GM20431 (cell line): ENCODE measurements at regions not wholly inside any gene's neighbourhood (a gene's known extent, or its start where the extent isn't known, plus 50 kb on each side); places are given as distances from the start of the nearest gene placed in this dataset.

Source experiments
- in situ Hi-C: fragments of 300-500 bp; cut with MseI, MboI; formaldehyde crosslinking; loops from one replicate; pipeline ENCODE4 v1.15.0; 2020; ENCODE audit warnings: low sequenced_read_pairs; ENCODE audit not compliant: unreplicated experiment

DNA sequence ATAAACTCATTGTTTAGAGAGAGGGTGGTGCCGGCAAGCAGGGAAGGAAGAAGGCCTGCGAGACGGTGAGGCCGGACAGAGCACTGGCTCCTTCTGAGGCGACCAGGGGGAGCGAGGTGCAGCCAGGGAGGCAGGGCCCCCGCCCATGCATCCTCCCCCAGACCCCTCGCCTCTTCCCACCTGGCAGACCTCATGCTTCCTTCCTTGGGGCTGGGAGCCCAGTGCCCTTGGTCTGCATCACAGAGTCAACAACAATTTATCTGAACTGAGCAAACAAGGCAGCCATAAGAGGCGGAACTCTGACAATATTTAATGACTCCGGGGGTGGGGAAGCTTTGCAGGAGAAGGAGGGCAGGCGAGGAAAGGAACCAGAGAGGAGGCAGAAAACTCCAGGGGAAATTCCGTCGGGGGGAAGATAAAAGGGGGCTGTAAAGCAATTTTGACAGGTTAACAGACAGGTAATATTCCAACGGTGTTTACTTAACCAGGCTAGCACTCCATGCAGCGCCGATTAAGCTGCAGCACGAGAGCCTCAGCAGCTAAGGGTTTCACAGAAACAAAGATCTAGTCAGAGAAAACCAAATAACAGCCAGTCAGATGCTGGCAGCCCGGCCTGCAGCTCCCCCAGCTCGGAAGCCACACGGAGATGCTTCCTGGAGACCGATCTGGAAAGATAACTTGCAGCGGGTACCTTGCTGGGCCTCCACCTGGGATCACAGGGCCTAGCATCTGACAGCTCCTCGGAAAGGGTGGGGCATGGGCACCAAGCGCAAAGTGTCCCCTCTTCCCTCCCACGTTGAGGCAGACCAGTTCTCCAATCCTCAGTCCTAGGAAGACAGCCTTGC lies 398.2 kb downstream of the SOX9 start:
- in situ Hi-C loops, result no loop called here

DNA sequence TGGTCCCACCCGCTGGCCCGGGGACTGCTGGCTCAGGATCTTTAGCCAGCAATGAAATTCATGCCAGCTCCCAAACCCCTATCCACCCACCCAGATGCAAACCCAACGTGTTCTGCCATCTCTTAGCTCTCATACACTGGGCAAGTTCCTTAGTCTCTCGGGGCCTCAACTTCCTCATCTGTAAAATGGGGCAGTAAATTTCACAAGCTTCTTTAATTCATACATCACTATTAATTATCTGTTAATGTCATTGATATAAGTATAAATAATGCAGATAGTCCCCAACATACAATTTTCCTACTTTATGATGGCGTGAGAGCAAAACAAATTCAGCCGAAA lies 398.7 kb downstream of the SOX9 start:
- in situ Hi-C loops, result no loop called here

DNA sequence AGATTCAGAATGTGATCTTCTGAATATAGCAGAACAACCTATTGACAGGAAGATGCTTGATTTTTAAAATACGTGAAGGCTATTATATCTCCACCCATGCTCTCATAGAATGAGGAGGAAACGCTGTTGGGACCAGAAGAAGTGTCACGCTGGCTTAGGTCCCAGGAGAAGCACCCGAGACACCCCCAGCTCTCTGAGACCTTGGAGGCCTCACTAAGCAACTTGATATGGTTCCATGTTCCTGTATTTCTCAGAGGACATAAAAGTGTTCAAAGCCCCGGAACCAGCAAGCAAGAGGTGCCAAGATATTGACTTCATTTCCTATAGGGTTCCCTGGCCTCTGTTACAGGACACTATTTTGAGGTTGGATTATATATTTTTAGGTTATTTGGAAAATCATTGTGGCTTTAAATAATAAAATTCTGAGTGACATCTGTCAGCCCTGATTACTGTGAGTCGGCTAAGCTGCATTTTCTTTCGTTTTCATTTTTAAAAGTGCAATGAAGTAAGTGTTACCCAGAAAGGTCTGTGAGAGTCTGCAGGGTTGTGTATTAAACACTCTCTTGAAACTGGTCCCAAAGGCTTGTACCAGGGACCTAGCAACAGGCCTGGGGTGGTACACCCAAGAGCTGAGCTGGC lies 400.0 kb downstream of the SOX9 start:
- in situ Hi-C loops, result no loop called here

DNA sequence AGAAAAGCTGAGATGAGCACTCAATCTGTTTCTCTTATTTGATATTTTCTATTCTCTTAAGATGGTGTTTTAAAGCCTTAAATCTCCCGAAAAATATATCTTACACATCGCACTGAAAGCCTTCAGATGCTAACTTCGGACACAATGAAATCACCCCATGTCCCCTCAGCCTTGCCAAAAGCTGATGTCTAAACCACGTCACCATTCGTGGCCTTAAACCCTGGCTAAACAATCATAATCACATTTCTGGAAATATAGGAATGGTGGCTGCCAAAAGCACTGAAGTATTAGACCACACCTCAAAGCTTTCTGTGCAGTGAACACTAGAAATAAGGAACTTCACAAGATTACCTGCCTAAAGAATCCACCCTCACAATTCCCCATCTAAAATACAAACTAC lies 402.7 kb downstream of the SOX9 start:
- in situ Hi-C loops, result no loop called here

DNA sequence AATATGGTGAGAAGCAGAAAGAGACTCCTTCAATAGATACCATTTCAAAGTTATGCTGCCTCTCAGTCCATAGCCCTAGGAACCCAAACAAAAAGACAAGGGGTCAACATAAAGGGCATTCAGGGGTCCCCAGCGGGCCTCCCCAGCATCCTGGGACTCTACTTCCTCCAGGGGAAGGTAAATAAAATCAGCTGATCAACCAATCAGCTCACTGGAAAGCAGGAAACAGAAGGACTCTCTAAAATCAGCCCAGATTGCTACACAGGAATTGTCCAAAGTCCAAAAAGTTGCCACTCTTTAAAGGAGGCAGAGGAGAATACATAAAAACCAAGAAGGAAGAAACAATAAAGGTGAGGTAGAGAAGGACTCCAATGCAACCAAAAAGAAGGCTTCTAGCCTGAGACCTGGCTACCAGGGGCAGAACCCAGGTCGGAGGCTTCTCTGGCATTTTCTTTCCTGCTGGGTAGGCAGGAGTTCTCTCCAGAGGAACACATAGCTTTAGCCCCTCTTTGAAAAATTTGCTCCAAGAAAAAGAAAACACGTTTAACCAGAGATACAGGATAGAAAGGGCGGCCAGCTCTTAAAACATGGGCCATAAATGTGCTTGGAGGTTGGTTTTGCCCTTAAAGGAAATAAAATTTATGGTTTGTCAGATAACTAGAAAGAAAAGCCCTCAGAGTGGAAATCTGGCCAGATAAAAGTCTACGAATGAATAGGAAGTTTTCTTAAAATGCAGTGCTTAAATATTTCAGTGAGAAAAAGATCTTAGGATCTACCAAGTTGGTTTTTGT lies 404.6 kb downstream of the SOX9 start:
- in situ Hi-C loops, result loop anchor here (25.0 kb wide), 2 partner anchors 388 to 1063 kb away; no protein-coding TSS in a partner anchor

DNA sequence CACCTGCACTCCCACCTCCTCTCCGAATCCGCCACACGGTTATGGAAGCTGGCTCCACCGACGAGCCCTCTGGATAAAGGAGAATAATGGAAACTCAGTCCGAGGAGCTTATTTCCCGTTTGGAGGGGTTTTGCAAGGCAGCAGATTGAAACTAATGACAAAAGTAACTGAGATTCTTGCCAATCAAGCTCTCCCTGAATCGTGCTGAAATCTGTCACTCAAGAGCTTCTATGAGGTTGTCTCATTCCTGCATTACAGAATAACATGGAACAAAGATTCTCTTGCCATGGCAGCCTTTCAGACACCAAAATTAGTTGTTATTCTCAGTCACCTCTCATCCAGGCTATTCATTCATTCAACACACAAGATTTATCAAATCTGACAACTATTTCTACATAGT lies 405.9 kb downstream of the SOX9 start:
- in situ Hi-C loops, result loop anchor here (25.0 kb wide), 2 partner anchors 389 to 1064 kb away; no protein-coding TSS in a partner anchor

DNA sequence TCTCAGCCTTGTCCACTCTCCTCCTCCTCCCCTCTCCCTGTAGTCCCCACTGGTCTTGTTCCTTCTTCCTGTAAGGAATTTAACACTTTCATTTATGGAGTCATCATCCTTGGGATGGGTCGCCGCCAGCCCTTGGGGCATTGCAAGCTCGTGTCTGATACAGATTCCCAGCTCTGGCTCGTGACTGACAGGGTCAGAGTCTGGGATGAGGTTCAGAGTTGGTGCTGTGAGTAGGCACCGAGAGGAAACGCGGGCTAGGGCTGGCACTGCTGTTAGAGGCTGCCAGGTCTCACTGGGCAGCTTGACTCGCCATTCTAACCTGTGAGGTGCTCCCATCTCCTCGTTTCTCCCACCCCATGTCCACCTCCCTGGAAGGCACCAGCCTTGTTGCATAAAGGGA lies 407.0 kb downstream of the SOX9 start:
- in situ Hi-C loops, result loop anchor here (25.0 kb wide), 2 partner anchors 390 to 1065 kb away; no protein-coding TSS in a partner anchor

DNA sequence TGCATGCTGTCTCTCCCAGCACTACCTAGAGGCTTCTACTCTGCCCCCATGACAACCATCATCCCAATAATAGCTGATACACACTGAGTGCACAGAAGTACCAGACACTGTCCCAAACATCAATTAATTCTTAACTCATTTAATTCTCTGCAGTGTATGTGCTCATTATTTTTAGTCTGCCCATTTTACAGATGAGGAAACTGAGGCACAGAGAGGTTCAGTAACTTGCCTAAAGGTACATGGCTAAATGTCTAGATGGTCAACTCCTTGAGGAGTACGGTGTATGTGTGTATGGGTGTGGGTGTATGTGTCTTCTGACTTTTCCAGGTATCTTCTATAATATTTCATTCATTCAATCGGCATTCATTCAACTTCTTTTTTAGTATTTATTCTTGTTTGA lies 407.9 kb downstream of the SOX9 start:
- in situ Hi-C loops, result loop anchor here (25.0 kb wide), 2 partner anchors 391 to 1066 kb away; no protein-coding TSS in a partner anchor

DNA sequence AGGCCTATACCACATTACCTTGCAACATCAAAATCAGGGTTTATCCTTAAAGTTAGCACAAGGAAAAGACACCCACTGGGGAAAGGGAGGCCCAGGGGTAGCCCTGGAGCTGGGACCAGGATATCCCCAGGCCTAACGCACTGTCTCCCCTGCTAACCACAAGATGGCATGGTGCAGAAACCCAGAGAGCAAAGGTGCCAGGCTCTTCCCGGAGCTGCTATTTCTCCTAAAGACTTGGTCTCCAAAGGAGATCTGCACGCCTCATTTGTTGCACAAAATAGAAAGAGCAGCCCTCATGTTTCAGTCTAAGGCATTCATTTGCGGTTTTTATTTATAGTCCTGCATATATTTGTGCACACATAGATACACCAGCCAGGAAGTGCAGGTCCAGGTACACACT lies 408.6 kb downstream of the SOX9 start:
- in situ Hi-C loops, result loop anchor here (25.0 kb wide), 2 partner anchors 392 to 1067 kb away; no protein-coding TSS in a partner anchor

DNA sequence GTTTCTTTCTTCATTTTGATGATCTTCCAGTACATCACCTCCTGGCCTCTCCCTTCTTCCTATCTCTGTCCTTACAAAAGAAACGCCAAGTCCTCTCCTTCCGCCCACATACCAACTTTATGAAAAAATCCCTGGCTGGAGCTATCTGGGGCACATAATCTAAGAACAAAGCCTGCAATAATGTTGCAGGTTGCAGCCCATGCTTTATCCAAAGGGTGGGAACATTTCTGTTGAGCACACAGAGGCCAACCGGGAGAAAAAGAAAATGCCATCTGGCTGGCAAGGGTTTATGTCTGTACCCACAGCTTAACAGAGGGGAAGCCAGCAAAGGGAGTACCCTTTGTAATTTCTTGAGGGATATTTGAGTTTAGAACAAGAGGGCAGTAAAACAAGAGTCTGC lies 409.6 kb downstream of the SOX9 start:
- in situ Hi-C loops, result loop anchor here (25.0 kb wide), 2 partner anchors 393 to 1068 kb away; no protein-coding TSS in a partner anchor

DNA sequence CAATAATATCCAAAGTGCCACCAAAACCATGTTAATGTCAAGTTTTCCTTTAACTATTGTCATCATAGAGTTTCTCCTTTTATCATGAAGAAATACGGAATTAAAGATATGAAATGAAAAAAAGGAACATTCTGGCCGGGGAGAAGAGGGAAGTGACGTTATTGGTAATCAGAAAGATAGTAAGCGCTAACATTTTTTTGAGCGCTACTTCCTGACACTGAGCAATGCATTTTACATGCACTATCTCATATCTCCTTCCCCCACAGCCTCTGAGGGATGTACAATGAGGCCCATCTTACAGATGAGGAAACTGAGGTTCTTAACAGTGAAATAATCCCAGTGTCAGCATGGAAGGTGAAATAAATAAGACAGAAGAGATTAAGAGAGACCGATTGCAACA lies 410.9 kb downstream of the SOX9 start:
- in situ Hi-C loops, result loop anchor here (25.0 kb wide), 2 partner anchors 394 to 1069 kb away; no protein-coding TSS in a partner anchor

DNA sequence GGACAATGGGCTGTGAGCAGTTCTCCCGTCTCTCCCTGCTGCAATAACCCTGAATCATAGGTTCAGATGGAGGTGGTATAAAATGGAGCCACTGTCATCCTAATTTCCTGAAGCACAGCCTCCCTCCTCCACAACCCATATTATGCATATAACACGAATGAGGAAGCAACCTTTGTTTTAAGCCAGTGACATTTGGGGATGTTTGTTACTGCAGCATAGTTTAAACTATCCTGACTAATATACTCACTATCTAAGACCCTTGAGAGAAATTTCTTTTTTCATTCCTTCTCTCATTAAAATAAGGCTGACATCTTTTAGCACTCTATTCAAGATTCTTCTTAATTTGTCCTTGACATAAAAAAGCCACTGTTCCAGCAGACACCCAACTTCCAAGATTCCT lies 413.4 kb downstream of the SOX9 start:
- in situ Hi-C loops, result loop anchor here (25.0 kb wide), 2 partner anchors 397 to 1072 kb away; no protein-coding TSS in a partner anchor

DNA sequence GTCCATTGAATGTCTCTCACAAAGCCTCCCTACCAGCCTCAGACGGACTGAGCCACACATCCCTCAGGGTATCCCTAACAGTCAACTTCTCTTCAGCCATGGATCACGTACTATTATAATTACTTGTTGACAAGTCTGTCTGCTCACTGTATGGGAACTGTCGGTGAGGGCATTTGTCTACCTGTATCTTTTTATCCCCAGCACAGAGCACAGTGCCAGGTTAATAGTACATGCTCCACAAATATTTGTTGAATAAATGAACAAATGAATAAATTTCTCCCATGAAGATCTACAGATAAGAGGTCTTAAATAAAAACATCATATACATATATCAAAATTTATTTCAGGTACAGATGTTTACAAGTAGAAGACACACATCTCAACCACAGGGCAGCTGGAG lies 414.0 kb downstream of the SOX9 start:
- in situ Hi-C loops, result loop anchor here (25.0 kb wide), 2 partner anchors 397 to 1072 kb away; no protein-coding TSS in a partner anchor

DNA sequence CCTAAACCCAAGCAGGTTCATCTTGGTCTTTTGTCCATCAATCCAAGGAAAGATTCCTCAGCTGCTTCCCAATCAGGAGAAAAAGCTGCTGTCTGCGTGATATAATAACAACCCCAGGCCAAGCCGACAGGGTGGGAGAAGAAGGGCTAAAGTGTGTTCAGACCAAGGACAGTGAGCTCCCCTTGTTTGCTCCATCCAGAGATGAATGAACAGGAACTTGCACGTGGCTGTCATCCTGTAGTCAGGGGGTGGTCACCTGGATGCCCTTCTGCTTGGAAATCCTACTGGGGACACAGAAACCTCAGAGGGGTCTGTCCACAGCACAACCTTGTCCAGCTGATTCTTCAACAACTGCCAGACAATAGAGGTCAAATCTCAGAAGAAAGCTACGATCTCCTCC lies 414.5 kb downstream of the SOX9 start:
- in situ Hi-C loops, result loop anchor here (25.0 kb wide), 2 partner anchors 398 to 1073 kb away; no protein-coding TSS in a partner anchor

DNA sequence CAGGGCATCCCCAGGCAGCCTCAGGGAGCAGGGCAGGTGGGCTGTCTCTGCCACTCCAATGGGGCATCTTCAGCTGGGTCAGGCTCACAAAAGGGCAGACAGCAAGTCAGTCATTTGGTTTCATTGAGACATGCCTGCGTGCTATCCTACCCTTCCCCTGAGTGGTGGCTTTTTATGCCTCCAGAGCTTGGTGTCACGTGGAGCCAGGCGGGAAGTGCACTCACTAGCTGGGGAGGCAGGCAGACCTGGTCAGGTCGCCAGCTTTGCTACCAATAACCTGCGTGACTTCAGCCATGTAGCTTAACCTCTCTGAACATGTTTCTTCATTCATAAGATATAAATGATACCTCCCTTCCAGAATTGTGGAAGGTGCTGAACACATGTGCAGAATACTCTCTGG lies 415.0 kb downstream of the SOX9 start:
- in situ Hi-C loops, result loop anchor here (25.0 kb wide), 2 partner anchors 398 to 1073 kb away; no protein-coding TSS in a partner anchor

DNA sequence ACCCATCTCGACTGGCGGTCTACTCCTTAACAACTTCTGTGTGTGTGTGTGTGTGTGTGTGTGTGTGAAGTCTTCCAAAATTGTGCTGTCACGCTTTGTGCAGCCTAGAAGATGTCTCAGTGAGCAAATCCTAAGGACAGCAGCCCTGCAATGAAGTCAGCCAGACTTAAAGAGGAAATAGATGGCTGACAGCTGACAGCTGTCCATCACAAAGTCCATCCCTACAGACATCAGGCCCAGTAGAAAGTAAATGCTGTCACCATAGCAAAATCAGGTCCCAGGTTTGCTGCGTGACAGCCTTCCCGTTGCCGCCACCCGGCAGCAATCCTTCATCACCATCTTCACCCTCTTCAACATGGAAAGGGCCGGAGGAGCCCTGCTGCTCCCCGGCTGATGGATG lies 416.0 kb downstream of the SOX9 start:
- in situ Hi-C loops, result loop anchor here (25.0 kb wide), 2 partner anchors 399 to 1074 kb away; no protein-coding TSS in a partner anchor

DNA sequence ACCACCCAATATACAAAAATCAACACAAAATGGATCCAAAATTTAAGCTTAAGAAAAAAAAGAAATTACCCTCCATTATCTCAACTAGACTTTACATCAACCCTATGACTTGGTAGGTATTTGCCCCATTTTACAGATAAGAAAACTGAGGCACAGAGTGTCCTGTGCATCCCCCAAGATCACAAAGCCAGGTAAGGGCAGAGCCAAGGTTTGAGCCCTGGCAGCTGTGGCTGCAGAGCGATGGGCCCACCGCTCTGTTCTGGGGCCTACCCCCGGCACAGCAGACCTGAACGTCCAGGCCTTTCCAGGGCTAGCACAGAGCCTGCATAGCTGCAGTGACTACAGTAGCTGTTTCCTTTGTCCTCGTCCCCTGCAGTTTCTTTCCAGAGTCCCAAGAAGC lies 417.6 kb downstream of the SOX9 start:
- in situ Hi-C loops, result loop anchor here (25.0 kb wide), 2 partner anchors 401 to 1076 kb away; no protein-coding TSS in a partner anchor

DNA sequence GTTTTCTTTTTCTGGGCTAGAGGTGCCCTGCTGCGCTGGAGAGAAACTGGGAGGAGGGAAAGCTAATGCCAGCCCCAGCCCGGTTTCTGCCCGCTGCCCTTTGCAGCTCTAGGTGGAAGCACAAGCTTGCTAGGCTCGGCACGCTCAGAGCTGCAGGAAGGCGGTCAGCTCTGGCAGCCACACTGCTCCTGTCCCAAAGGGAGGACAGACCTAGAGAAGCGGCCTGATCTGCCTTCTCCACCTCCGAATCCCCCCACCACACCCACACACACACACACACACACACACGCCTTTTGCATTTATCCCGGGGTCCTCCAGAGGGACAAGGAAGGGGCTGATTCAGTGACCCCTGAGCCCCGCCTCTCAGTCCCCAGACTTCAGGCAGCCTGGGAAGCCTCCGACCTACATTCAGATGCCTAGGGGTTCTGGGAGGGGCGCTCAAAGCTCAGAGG lies 418.1 kb downstream of the SOX9 start:
- in situ Hi-C loops, result loop anchor here (25.0 kb wide), 2 partner anchors 402 to 1077 kb away; no protein-coding TSS in a partner anchor

DNA sequence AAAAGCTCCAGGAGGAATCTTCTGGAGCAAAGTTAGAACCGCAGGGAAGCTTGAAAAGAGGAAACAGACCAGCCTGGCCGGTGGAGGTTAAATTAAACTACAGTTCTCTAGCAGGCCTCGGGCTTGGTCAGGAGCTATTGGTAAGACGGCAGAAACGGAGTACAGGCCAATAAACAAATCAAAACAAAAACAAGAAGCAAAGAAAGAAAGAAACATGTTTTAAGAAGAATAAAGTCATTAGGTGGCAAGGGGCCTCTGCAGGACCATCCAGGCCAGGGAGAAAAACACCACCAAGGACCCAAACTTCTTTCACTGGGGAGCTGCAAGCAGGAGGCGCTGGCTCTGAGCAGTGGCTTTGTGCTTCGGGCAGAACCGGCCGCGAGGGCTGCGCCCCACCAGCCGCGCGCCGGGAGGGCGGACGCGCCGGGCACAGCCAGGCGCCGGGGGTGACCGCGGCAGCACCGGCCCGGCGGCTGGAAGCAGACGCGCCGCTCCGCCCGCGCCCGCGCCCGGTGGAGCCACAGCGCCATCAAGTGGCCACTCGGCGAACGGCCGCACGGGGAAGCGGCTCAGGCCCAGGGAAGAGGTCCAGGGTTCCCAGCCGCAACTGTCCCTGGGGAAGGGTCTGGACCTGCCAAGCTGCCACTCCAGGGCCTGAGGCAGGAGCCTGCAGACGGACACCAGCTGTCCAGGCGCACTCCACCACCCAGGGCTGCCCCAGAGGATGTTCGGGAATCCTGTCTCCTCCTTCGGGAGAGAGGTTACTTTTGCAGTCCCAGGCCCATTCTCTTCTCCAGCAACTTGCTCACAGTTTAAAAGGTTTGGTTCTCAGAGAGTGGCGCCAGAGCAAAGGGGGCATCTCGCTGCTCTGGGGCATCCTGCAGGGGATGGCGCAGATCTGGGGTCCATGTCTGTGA lies 419.4 kb downstream of the SOX9 start:
- in situ Hi-C loops, result loop anchor here (25.0 kb wide), 2 partner anchors 403 to 1078 kb away; no protein-coding TSS in a partner anchor
